NCI-H345 treated with DMSO at 0.1 percent for 48 hours (cell line): ENCODE measurements at regions not wholly inside any gene's neighbourhood (a gene's known extent, or its start where the extent isn't known, plus 50 kb on each side); places are given as distances from the start of the nearest gene placed in this dataset.

Experiments
- DNase-seq: peaks from one replicate; lab custom pipeline; 2025; ENCODE audit not compliant: unreplicated experiment; lab: John Stamatoyannopoulos, UW

DNA sequence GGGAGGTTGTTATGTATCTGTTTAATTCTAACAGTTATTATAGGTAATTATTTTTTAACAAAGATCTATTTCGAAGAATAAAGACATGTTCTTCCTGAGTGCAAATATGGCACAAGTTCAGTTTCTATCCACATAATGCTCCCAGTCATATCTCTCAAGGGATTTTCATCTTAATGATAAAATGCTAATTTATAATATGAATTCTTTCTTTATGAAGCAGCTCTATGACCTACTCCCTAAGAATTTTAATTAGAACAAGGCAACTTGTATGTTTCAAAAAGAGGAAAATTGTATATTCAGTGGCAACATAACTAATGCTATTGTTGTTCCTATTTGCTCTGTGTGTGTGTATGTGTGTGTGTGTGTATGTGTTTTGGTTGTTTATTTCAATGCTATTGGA, 1222.1 kb upstream of the NCAM2 start:
- no peak for DNase-seq

DNA sequence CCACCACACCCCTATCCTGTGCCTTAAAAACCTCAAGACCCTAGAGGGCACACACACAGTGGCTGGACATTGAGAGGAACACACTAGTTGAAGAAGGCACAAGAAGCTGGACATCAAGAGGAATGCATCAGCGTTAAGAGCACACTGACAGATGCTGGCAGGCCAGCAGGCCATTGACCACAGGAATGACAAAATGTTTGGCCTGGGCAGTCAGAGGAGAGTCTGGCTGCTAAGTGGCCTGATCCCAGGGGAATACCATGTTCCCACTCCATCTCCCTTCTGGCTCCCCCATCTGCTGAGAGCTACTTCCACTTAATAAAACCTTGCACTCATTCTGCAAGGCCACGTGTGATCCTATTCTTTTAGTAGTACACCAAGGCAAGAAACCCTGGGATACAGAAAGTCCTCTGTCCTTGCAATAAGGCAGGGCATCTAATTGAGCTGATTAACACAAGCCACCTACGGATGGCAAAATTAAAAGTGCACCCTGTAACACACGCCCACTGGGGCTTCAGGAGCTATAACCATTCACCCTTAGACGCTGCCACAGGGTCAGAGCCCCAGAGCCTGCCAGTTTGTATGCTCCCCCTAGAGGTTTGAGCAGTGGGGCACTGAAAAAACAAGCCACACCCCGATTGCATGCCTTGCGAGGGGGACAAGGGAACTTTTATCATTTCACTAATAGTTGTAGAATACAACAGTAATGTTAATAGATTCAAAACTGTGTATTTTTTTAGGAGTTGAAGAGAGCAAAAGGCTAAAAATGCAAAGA, 1216.1 kb upstream of the NCAM2 start:
- no peak for DNase-seq

DNA sequence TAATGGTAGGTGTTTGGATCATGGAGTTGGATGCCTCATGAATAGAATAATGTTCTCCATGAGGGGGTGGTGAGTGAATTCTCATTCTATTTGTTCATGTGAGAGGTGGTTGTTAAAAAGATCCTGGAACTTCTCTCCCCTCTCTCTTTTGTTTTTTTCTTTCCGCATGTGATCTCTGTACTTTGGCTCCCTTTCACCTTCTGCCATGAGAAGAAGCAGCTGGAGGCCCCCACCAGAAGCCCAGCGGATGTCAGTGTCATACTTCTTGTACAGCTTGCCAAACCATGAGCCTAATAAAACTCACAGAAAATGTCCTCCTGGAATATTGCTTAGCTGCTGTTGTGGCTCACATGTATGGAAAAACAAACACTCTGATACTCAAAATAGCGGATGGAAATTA, 1212.3 kb upstream of the NCAM2 start:
- DNase-seq, result no peak

DNA sequence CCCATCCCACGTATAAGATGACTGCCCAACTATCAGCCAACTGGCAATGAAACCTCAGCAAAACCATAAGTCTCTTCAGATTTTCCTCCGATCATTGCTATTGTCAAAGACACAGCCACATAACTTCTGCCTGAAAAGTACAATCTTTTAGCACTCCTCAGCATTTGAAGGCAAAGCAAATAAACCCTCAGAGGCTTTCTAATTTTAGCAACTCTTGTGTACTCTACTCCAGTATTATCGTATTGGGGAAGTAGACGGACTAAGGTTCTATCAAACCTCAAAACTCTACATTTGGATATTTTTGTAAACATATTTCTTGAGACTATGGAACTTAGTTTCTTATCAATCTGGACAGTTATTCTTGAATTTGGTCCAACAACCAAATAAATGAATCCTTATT, 1206.2 kb upstream of the NCAM2 start:
- DNase-seq, result no peak

DNA sequence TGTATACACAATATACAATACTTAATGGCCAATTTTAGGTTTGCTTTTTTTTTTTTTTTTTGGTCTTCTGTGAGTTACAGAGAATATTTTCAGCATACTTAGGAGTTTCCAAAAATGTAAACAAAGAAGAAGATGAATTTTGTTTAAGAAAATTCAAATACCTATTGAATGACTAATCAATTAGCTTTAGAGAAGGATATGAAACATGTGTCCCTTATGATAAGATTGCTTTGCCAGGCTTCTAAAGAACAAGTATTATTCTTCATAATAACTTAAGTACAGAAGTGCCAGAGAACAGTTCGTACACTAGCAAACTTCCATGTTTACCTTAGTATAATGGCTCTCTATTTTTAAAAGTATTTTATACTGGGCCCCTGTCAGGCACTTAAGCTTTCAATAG, 1191.0 kb upstream of the NCAM2 start:
- no peak for DNase-seq

DNA sequence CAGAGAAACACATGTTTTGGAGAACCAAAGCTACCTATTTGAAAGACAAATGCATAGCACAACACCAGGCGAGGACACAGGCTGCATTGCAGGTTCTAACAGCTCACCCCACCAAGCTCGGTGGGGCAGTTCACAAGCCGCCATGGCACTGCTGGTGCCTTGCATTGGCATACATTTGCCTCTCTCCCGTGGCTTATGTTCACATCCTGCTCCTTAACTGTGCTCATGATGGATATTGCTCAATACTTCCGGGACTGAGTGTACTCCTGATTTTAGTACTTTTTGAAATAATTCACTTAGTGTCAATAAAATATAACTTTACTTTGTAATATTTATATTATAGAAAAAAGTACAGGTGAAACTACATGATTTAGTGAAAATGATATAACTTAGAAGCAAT, 1187.4 kb upstream of the NCAM2 start:
- DNase-seq, result no peak

DNA sequence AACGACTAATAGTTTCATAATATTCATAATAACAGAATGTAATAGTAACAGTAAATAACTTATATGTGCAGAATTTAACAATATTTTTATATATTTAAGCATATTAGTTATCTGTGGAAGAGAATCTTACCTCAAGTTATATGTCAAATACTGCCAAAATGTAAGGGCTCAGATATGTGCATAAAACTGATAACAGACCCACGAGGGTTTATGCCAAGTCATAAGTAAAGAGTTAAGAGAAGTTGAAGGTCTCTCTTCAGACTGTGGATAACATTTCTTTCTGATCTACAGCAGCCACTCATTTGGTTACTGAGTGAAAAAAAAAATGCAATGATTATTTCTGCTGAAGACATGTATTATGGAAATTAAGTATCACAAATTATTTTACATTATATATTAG, 1167.8 kb upstream of the NCAM2 start:
- DNase-seq, result no peak

DNA sequence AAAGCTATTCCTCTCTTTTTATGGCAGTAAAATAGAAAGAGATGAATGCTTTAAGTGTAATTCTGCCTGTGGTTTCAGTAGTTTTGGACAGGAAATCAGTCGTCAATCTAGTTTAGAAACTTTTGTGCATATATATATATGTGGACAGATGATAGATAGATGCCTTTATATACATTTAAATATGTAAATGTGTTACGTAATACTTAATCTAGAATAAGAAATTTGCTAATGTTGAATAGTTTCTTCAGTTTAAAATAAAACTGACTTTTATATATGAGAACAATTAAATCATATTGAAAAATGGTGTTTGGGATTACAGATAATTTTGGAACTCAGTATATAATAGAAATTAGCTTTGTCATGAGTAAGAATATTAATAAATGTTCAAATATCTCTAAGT, 1165.7 kb upstream of the NCAM2 start:
- no peak for DNase-seq

DNA sequence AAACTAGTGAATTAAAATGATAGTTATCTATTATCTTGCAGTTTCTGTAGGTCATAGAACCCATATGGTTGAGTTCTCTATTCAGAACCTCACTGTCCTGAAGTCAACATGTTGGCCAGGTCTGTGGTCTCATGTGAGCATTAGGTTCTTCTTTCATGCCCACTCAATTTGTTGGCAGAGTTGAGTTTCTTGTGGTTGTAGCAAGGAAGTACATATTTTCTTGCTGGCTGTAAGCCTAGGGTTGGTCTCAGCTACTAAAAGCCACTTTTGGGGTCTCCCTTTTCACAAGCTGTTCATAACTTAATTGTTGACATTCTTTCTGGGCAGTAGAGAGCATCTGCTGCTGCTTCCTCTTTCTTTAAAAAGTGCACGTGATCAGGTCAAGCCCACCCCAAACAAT, 1165.1 kb upstream of the NCAM2 start:
- no peak for DNase-seq

DNA sequence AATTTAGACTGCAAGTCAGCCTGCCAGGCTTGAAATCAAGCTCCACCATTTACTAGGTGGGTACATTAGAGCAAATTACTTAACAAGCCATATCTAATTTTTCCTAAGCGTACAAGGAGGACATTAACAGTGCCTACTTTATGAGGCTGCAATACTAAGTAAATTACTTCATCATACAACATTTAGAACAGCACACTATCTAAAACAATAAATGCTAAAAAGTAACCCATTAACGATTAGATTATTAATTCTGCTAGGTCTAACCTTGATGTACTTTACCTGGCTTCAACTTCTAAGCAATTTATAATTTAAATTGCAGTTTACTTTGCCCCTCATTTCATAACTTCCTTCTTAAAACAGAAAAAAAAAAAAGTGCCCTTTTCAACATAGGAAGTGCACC, 1155.6 kb upstream of the NCAM2 start:
- no peak for DNase-seq

DNA sequence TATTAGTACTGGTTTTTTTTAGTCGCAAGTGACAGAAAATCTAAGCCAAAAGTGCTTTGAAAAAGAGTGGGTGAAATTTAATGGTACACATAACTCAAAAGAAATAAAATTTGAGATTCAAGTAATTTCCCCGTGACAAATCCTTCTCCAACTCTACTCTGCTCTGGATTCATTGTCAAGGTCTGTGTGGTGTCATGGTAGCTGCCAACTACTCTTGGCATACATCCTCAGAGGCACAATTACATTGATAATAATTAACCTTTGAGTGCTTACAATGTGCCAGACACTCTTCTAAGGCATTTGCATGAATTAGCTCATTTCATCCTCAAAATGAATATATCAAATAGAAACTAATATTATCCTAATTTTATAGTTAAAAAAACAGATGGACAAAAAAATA, 1153.9 kb upstream of the NCAM2 start:
- DNase-seq, result no peak

DNA sequence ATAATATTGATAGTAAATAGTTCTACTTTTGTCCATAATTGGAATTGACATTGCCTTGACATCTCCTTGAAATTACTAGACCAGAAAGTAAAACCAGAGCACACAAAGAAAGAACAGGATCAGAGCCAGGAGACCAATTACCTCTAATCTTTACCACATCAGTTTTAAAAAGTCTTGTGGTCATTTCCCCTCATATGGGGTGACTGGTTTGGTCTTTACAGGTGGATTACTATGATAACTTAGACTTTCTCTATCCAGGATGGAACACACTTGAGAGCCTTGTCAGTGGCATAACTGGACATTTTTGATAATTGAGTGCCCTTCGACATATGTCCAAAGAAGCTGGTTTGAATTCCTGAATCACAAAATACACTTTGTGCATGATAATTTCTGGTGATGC, 1148.1 kb upstream of the NCAM2 start:
- DNase-seq, result no peak

DNA sequence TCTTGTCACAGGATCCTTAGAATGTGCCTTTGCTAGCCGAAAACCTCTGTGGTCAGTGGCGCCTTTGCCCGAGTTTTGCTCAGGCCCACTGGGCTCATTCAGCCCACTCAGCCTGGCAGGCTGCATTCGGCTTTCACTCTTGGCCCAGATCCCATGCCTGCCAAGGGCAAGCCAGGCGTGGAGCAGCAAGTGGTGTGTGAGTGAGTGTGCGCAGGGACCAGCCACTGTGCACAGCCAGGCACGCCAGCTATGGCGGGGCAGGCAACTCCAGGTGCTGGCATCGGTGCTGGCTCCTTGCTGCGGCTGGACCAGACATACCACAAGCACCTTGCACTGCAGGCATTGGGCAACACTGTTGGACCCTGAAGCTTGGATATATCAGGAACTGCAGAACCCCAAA, 1145.1 kb upstream of the NCAM2 start:
- no peak for DNase-seq

DNA sequence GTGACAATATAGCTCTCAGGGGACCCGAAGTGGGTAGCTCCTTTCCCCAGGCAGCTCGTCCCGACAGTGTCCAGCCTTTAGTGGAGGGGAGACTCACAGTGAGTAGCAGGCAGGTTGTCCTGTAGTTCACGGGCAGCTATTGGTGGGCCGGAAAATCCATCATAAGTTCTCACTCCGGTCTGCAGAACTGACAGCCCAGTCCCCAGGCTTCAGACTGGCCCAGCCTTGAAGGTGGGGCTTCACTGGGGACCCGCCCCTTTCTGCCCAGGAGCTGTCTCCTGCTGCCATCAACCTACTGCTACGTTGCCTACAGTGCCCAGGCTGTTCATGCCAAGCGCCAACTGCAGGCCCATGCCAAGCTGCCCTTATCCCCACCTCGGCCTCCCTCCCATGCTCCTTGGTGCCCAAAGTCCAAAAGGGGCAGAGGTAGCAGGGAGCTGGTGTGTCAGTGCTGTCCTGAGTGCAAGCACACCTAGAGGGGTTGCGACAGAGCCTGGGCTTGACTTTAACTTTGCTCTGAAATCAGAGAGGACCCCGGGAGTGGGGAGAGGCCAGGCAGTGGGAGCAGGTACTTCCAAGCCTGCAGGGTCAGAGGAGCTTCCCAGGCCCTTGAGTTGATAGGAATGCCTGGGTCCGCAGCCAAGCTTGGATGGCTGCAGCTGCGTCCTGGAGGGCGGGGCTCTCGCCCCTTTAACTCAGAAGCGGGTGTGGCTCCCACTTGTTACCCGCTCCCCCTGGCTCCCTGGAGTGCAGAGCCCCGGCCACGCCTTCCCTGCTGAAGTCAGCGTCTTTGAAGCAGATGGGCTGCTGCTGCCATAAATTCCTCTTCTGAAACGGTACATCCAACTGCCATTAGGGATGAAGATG, 1144.3 kb upstream of the NCAM2 start:
- DNase-seq, result no peak

DNA sequence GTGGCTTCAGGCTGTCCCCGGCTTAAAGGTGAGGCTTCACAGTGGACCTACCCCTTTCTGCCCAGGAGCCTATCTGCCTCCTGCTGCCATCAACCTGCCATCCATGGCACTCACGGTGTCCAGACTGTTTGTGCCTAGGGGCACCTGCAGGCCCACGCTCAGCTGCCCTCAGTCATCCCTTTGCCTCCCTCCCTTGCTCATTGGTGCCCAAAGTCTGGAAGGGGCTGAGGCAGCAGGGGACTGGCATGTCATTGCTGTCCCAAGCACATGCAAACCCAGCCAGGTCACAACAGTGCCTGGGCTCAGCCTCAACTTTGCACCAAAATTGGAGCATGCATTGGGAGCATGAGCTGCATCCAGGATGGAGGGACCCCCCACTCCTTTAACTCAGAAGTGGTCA, 1142.7 kb upstream of the NCAM2 start:
- no peak for DNase-seq

DNA sequence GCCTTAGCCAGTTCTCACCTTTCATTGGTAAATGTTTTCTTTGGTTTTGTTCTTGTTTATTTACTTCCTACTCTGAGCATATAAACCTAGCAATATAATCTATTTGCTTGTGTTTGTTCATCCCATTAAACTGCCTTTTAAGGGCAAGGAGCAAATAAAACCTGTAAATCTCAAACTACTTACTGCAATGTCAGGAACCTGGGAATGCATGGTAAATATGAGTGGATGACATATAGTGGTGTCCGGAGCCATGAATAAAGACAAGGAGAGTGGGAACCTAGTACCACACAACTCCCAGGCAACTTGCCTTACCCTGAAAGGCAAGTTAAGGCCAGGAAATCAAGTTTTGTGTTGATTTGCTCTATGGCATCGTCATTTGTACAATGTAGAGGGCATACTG, 1133.7 kb upstream of the NCAM2 start:
- DNase-seq, result no peak

DNA sequence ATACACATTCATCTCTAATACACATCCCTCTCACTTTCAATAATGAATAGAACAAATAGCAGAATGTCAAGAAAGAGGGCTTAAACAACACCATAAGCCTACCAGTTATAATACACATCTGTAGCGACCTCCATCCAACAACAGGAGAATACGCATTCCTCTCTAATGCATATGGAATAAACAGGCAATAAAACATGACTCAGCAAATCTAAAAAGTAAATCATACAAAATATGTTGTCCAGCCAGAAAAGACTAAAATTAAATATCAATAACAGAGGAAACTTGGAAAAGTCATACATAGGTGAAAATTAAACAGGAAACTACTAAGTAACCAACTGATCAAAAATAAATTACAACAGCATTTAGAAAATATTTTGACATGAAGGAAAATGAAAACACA, 1127.5 kb upstream of the NCAM2 start:
- no peak for DNase-seq

DNA sequence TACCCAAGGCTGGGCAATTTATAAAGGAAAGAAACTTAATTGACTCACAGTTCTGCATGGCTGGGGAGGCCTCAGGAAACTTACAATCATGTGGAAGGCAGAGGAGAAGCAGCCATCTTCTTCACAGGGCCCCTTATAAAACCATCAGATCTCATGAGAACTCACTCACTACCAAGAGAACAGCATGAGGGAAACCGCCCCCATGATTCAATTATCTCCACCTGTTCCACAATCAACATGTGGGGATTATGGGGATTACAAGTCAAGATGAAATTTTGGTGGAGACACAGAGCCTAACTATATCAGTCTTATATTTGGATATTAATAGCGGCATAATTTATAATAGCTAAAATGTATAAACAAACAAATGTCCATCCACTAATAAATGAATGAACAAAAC, 1123.7 kb upstream of the NCAM2 start:
- DNase-seq, result no peak

DNA sequence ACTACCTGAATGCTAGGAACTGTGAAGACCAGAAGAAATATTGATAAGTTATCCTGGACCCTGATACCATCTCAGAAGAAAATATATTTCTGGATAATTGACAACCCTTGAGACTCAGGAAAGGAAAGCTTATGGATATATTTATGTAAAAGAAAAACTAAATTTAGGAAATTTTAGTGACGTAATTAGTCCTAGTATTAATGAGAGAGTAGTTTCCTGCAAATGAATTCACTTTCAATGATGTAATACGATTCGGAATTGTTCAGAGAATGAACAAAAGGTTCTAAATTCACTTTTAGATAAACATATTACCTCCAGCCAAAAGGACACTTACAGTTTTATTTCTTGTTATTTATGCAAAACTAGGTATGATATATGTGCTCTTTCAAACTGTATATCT, 1120.1 kb upstream of the NCAM2 start:
- no peak for DNase-seq

DNA sequence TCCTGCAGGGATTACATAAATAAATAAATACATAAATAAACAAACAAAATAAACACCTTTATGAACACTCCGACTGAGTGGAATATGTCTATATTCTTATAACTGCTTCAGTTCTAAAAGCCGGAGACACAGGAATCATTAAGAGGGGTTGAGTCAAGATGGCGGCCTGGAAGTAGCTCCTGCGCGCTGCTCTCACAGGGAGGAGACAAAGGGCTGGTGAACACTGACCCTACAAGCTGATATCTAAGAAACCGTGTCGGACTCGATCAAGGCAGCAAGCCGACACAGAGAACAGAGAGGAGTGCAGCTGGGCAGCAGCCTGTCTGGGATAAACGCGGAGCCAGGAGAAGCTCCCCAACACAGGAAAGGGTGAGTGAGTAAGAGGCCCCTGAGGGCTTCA, 1098.6 kb upstream of the NCAM2 start:
- DNase-seq, result no peak

DNA sequence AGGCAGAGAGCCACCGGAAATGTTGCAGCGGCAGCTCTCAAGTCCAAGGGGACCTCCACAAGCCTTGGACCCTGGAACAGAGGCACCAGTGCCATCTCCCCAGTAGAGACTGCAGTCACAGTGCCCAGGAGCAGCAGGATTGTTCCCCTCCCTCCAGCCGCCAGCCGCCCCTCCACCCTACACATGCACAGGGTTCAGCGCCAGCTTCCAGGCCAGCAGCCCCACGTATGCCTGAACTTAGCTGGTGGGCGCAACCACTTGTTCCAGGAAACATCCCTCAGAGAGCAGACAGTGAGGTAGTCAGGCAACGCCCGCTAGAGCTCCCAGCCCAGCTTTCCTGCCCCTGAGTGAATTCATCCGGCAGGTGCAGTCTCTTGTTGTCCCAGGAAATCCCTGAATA, 1098.1 kb upstream of the NCAM2 start:
- no peak for DNase-seq

DNA sequence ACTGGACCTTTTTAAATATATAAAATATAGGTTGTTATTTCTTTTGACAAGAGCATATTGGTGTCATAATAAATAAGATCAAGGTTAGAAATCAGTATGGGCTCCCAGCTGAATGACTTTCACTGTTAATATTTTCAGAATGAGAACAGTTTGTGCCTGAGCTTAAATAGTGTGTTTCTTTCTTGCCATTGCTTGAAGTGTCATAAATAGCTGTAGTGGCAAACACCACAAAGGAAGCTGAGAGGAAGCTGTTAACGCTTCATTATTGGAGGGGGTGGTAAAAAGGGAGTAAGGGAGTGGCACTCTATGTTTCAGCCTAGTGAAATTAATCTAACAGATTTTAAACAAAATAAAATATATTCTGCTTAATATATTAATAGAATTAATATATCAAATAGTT, 1089.8 kb upstream of the NCAM2 start:
- DNase-seq, result no peak

DNA sequence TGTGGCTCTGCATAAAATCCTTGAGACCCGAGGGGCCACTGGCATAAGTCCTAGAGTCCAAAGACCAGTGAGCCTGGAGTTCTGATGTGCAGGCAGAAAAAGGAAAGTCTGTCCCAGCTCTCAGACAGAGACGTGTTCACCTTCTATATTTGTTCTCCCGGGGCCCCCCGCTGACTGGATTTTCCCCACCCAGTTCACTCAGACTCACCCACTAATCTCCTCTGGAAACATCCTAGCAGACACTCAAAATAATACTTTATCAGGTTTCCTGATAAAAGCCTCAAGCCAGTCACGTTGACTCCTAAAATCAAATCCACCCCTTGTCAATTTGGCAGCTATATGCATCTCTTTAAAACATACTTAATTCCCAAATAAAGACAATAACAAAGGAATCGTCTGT, 1084.2 kb upstream of the NCAM2 start:
- DNase-seq, result no peak
